ENCODE measurements at regions not wholly inside any gene's neighbourhood (a gene's known extent, or its start where the extent isn't known, plus 50 kb on each side); places are given as distances from the start of the nearest gene placed in this dataset.

DNA sequence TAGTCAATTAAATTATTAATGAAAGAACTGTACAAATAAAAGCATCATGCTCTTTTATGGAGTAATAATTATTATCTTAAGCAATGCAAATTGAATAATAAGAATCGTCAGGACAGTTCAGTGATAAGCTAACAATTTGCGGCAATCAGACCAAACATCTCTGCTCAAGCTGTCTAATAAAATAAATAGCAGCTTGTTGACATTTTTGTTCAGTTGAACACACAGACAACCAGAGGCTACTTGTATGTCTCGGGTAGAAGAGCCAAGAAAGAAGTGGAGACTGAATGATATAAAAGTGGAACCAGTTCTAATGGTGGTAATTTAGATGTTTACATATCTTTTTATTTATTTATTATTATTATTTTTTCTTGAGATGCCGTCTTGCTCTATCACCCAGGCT is 57.4 kb upstream of the FOXN3 start:
- no peak for TF ChIP-seq GABPA (IDR thresholded peaks at IDR 0.05; ENCODE audit: low read depth)
- TF ChIP-seq, protein P1, sequence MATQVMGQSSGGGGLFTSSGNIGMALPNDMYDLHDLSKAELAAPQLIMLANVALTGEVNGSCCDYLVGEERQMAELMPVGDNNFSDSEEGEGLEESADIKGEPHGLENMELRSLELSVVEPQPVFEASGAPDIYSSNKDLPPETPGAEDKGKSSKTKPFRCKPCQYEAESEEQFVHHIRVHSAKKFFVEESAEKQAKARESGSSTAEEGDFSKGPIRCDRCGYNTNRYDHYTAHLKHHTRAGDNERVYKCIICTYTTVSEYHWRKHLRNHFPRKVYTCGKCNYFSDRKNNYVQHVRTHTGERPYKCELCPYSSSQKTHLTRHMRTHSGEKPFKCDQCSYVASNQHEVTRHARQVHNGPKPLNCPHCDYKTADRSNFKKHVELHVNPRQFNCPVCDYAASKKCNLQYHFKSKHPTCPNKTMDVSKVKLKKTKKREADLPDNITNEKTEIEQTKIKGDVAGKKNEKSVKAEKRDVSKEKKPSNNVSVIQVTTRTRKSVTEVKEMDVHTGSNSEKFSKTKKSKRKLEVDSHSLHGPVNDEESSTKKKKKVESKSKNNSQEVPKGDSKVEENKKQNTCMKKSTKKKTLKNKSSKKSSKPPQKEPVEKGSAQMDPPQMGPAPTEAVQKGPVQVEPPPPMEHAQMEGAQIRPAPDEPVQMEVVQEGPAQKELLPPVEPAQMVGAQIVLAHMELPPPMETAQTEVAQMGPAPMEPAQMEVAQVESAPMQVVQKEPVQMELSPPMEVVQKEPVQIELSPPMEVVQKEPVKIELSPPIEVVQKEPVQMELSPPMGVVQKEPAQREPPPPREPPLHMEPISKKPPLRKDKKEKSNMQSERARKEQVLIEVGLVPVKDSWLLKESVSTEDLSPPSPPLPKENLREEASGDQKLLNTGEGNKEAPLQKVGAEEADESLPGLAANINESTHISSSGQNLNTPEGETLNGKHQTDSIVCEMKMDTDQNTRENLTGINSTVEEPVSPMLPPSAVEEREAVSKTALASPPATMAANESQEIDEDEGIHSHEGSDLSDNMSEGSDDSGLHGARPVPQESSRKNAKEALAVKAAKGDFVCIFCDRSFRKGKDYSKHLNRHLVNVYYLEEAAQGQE (IDR thresholded peaks at IDR 0.05; ENCODE audit: insufficient replicate concordance, low read depth) = no peak
- no peak for TF ChIP-seq POLR2AphosphoS5 (IDR thresholded peaks at IDR 0.05; ENCODE audit: low read depth)
- TF ChIP-seq, protein P2, sequence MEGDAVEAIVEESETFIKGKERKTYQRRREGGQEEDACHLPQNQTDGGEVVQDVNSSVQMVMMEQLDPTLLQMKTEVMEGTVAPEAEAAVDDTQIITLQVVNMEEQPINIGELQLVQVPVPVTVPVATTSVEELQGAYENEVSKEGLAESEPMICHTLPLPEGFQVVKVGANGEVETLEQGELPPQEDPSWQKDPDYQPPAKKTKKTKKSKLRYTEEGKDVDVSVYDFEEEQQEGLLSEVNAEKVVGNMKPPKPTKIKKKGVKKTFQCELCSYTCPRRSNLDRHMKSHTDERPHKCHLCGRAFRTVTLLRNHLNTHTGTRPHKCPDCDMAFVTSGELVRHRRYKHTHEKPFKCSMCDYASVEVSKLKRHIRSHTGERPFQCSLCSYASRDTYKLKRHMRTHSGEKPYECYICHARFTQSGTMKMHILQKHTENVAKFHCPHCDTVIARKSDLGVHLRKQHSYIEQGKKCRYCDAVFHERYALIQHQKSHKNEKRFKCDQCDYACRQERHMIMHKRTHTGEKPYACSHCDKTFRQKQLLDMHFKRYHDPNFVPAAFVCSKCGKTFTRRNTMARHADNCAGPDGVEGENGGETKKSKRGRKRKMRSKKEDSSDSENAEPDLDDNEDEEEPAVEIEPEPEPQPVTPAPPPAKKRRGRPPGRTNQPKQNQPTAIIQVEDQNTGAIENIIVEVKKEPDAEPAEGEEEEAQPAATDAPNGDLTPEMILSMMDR (IDR thresholded peaks at IDR 0.05; ENCODE audit: insufficient read depth, low read length) = no peak
- DNase-seq (ENCODE audit: low read depth in 1 of 2, low spot score in 1 of 2) = no peak
- no peak overlapping the region for H3K27ac ChIP-seq (replicated peaks)
- no peak overlapping the region for H3K4me3 ChIP-seq (replicated peaks; ENCODE audit: insufficient read depth, low read length)
- no peaks in the 10 kb centered on the region for H3K27me3 ChIP-seq (ENCODE audit: insufficient read depth, poor library complexity, severe bottlenecking)

DNA sequence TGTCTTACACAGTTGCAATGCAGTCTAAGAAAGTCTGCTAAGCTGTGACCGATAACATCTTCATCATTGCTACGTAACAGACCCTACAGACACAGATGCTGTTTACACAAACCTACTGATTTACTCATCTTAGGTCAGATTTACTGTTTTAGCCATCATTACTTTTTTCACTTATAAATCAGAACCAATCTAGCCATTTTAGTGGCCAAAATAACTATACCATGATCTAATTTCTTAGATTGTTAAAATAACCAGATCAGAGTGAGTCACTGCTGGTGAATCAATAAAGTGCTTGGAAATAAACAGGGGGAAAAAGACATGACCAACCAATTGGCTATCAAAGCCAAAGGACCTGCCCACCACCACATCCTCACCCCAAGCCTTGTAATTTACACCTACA is 57.0 kb upstream of the FOXN3 start:
- H3K27me3 ChIP-seq (ENCODE audit: insufficient read depth, poor library complexity, severe bottlenecking) = no peaks in the 10 kb centered on the region
- no peak overlapping the region for H3K27ac ChIP-seq (replicated peaks)
- TF ChIP-seq POLR2AphosphoS5 (IDR thresholded peaks at IDR 0.05; ENCODE audit: low read depth) = no peak
- no peak for TF ChIP-seq GABPA (IDR thresholded peaks at IDR 0.05; ENCODE audit: low read depth)
- no peak for TF ChIP-seq SPI1 (IDR thresholded peaks at IDR 0.05; ENCODE audit: borderline replicate concordance, low read depth)
- TF ChIP-seq, protein P1 (IDR thresholded peaks at IDR 0.05; ENCODE audit: insufficient replicate concordance, low read depth) = no peak
- TF ChIP-seq, protein P2 (IDR thresholded peaks at IDR 0.05; ENCODE audit: insufficient read depth, low read length) = no peak
- no peak overlapping the region for H3K4me3 ChIP-seq (replicated peaks; ENCODE audit: insufficient read depth, low read length)
- DNase-seq (ENCODE audit: low read depth in 1 of 2, low spot score in 1 of 2) = no peak

DNA sequence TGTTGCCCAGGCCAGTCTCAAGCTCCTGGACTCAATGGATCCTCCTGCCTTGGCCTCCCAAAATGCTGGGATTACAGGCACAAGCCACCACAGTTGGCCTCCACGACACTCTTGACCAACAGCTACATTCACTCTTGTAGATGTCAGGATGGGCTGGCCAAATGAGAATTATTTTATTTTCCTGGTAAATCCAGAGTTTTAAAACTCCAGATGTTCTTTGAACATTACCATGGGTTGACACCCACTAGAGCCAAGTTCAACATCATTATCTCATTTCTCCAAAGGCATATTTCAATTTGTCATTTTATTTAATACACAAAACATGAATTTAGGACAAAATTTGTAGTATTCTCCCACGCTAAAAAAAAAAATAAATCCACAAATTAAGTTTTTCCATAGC is 56.5 kb upstream of the FOXN3 start:
- Histone ChIP-seq H3K27ac (replicated peaks) (no peak overlapping the region), H3K4me3 (replicated peaks; ENCODE audit: insufficient read depth, low read length) (no peak overlapping the region), H3K27me3 (ENCODE audit: insufficient read depth, poor library complexity, severe bottlenecking) (no peaks in the 10 kb centered on the region)
- TF ChIP-seq POLR2AphosphoS5 (IDR thresholded peaks at IDR 0.05; ENCODE audit: low read depth) = no peak
- TF ChIP-seq, protein P2 (IDR thresholded peaks at IDR 0.05; ENCODE audit: insufficient read depth, low read length) = no peak
- TF ChIP-seq SPI1 (IDR thresholded peaks at IDR 0.05; ENCODE audit: borderline replicate concordance, low read depth) = no peak
- TF ChIP-seq GABPA (IDR thresholded peaks at IDR 0.05; ENCODE audit: low read depth) = no peak
- TF ChIP-seq, protein P1 (IDR thresholded peaks at IDR 0.05; ENCODE audit: insufficient replicate concordance, low read depth) = no peak
- no peak for DNase-seq (ENCODE audit: low read depth in 1 of 2, low spot score in 1 of 2)
